ENCODE measurements at regions not wholly inside any gene's neighbourhood (a gene's known extent, or its start where the extent isn't known, plus 50 kb on each side); places are given as distances from the start of the nearest gene placed in this dataset.

DNA sequence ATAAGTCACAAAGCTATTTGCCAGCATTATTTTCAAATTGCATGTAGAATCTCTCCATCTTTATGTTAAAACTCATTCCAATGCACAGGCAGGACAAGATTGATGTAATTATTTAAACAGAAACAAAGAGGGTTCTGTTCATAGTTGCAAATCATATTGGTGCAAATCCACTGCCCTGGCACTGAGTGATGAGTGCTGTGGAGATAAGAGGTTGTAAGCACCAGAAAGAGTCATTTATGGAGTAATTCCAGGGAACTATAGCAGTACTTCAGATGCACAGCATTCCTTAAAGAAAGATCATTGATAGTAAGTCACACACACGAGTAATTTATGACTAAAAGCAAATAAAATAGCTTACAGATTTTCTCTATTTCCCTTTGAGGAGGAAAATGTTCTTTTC lies 337.7 kb upstream of the CTSO start:
- TF ChIP-seq POLR2A (IDR thresholded peaks at IDR 0.05) (no peak), CTCF (IDR thresholded peaks at IDR 0.05 in 8 of 11, conservative IDR thresholded peaks at IDR 0.05 in 3 of 11) (no peak), POLR2AphosphoS5 (IDR thresholded peaks at IDR 0.05) (no peak)

Data from spleen (tissue), 7 donors.